CD4-positive, alpha-beta T cell treated with Interleukin-1 beta for 1 hour (primary cell): ENCODE measurements at regions not wholly inside any gene's neighbourhood (a gene's known extent, or its start where the extent isn't known, plus 50 kb on each side); places are given as distances from the start of the nearest gene placed in this dataset.

Experiments
- DNase-seq, 2 donors: peaks; one replicate each; pipeline ENCODE4 v3.0.0-alpha.2; 2020 to 2022

DNA sequence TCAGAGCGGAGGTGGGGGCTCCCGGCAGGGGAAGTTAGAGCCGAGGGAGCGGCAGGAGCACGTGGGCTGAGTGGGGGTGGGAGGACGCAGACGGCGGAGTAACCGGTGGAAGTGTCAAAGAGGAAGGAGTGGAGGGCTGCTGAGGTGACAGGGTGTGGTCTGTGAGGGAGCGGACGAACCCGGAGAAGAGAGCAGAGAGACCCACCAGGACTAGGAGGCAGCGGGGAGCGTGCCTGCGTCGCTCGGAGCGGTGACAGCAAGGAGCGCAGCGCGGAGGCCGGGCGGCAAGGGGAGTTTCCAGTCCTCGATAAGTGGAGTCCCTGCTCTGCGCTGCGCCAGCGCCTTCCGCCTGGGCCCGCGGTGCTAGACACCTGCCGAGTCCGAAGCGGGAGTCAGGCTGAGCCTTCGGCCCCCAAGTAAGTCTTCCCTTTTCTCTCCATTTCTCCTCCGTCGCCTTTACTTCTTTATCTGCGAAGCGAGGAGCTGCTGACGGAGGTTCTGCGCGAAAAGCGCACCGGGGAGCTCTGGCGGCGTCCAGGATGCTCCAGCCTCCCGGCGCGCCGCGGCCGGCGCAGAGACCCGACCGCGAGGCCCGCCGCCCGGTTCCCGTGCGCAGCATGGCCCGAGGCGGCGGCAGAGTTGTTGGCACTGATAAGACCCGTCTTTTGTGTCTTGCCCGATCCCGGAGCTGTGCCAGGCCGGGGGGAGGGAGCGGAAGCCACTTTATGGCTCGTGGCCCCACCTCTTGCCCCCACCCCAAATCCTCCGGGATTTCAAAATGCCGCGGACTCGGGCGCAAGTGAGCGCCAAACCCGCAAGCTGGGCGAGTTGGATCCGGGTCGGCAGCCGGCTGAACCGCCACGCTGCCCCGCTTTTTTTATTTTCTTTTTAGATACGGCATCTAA lies 533.0 kb upstream of the SEMA6D start:
- no peak for DNase-seq

DNA sequence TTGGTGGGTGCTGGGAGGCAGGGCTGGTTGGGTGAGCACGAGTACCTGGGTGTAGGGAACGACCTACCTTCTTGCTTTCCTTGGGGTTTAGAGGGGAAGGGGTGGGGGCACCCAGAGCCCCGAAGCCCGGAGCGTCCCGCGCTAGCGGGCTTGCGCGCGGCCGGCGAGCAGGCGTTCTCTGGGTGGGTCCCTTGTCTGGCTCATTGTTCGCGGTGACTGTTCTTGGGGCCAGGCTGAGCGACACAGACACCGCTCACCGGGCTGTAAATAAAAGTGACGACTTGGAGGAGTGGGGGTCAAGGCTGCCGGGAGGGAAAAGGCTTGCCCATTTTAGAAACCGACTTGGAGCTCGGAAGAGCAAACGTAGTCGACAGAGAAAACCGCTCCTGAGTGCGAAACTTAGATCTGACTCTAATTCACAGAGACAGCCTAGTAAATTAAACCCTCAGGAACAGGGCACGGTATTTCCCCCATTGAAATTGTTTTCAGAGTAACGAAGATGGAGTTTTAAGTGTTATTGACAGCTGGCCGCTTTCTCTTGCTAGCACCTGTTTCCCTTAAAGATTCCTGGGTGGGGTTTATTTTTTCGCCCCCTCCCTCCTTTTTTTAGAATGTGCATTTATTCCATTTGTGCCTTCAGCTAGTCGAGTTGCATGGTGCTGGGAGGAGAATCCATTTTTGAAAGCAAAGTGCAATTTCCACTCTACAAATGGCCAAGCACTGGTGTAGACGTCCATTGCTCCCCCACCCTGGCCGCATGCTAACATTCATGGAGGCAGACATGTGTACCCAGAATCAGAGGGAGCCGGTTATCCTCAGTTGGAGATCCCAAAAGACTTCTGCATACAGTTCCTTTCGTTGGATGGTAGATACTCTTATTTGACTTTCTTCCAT lies 532.1 kb upstream of the SEMA6D start:
- no peak for DNase-seq

DNA sequence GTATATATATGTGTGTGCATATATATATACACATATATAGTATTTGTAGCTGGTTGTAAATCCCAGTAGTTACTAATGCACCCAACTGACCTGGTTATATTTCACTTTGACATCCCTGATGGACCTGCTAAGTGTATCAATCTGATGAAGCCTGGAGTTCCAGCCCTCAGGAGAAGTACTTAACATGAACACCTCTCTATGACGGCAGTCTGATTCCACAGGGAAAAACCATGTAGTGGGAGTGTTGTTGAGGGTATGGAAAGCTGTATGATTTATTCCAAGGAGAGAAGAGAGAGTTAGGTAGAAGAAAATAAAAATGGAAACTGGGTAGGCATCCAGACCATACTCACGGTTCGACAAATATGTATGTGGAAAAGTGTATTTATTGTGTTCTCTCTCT lies 531.2 kb upstream of the SEMA6D start:
- DNase-seq: no peak

DNA sequence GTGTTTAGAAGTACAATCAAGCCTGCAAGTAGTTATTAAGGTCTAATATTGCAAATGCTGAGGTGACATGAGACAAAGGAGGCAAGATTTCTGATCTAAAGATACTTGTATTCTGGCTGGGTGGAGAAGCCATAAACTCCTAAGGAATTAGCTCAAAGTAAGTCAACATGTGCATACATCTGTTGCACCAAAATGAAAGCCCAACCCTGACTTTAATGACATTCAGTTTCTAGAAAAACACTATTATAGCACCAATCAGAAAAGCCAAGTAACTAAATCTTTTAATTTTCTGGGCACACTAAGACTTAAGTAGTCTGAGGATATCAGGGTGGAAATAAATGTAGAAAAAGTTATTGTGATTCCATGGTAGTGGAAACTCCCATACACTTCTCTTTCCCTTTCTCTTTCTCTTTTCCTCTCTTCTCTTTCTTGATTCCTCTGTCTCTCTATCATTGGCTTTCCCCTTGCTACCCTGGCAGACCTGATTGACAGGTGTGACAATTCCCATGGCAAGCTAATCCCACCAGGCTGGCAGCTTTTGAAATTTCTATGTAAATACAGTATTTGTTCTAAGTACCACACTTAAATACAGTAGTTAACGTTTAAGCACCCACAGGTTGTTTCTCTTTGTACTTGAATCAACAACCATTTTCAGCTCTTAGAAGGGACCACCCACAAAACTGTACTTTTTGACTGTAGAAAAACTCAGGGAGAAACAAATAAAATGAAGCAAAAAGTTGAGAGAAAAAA lies 528.4 kb upstream of the SEMA6D start:
- DNase-seq: no peak

GRCh38 chr15:47194718-47195117 lies 522.6 kb upstream of the SEMA6D start:
- DNase-seq: no peak

DNA sequence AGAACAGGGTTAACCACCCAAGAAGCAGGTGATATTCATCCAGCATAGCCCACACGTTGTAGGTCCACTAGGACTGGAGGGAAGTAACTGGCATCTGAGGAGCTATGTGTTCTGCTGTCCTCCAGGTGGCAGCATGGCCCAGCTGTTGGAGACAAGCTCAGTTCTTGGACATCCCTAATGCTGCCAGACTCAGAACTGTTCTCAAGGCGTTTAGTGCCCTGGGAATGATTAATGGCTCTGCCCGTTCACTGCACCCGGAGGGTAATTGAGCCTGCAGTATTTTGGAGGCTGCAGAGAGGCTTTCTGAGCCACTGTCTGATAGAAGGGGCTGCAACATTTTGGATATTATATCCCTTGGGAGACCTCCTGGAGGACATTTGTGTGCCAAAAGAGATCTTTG lies 521.3 kb upstream of the SEMA6D start:
- peak; percentile 30 to 39 for DNase-seq

GRCh38 chr15:47203993-47204392 lies 513.3 kb upstream of the SEMA6D start:
- no peak for DNase-seq

- no peak for DNase-seq
Measured at GRCh38 chr15:47206358-47206978, 510.8 kb upstream of the SEMA6D start.

GRCh38 chr15:47209591-47209990 lies 507.7 kb upstream of the SEMA6D start:
- DNase-seq: no peak

DNA sequence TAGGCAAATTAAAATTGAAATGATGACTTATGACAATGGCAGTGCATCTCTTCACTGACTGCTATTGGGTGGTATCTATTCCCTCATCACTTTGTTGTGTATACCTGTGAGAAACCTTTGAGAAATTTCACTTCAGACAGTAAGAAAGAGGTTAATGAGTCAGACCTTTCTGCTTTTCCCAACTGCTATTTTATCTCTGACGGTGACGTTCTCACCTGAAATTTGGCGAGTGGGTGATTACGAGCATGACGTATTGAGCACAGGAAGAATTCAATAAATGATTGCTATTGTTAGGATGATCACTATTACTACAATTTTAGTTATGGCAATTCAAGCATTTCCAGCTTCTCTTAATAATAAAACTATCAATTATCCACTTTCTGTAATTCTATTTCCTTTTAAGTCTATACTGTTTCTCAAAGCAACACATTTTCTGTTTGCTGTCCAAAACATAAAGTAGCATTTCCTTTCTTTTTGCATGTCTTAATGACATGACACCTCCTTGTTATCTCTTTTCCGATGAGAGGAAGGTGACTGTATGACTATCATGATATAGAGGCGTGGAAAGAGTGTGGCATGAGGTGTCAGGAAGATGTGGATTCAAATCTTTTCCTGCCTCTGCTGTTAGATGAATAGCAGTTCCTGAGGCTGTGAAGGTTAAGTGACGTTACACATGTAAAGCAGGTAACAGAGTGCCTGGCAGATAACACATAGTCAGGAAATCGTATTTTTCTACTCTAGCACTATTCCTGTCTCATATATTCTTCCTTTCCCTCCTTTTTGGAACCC lies 504.9 kb upstream of the SEMA6D start:
- no peak for DNase-seq

GRCh38 chr15:47213883-47214282 lies 503.4 kb upstream of the SEMA6D start:
- no peak for DNase-seq

DNA sequence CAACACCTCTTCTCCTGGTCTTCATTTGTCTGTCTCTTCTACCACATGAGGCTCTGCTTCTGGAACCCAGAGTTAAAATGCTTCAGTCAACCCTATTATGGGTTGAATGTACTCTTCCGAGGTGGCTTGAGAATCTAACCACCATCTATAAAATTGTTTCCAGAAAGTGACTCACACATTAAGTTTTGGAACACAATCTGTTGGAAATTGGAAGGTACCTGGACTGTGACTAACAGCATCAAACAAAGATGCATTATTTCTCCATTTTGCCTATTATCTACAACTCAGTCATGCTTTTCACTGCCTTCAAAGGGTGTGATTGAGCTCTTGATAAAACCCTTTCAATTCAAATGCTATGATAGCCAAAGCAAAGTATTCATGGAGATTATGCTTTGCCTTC lies 499.0 kb upstream of the SEMA6D start:
- DNase-seq: no peak

DNA sequence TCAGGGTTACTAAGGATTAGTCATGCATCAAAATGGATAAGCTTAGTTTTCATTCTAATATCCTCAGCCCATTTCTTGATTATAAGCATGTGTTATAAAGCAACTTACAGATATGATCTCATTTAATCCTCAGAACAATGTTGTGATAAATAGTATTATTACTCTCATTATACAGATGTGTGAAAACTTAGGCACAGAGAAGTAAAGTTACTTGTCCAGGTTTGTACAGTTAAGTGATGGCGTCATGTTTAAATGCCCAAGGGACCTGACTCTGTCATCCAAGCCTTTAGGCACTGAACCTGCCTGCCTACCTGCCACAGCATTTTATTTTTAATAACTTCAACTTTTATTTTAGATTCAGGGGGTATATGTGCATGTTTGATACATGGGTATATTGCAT lies 472.9 kb upstream of the SEMA6D start:
- DNase-seq: no peak

DNA sequence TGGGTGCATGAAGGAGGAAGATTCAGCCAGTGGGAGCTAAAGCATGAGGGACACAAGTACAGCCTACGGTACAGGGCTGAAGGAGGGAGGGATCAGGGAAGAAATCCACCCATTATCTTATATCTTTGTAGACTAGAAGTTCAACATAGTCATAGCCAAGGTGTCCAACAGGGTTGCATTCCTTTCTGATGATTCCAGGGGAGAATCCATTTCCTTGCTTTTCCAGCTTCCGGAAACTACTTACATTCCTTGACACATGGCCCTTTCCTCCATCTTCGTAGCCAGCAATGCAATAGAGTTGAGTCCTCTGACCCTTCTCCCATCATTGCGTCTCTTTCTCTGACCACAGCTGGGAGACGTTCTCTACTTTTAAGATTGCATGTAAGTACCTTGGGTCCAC lies 471.0 kb upstream of the SEMA6D start:
- no peak for DNase-seq

GRCh38 chr15:47258521-47258920 lies 458.8 kb upstream of the SEMA6D start:
- no peak for DNase-seq

DNA sequence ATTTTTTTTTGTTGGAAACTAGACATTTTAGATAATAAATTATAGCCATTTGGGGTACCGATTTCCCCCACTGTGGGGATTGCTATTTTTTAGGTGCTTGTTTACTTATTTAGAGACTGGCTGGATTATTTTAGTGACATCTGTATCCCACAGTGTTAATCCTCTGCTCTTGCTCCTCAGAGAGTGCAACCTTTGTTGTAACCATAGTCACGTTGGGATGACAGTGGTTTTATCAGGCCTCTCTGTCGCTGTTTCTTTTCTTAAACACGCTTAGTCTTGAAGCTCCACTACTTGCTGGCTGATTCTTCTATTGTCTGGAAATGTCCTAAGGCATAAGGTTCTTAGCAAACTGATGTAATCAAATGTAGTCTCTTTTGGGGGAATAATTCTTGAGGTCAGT lies 451.6 kb upstream of the SEMA6D start:
- no peak for DNase-seq

DNA sequence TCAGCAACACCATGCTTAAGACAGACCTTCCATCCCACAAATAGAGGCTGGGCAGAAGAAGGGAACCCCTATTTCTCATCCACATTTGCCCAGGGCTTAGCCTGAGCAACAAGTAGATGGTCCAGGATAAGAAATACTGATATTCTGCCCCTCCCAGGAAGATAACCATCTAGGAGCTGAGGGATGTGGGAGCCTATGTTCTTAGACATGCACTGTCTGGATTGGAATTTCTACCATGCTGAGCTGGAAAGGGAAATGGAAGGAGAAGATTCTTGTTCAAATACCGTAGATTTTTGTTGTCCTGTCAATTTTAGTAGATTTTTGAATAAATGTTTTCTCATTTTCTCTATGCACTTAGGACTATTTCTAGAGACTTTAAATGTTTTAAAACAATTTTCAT lies 450.7 kb upstream of the SEMA6D start:
- no peak for DNase-seq

DNA sequence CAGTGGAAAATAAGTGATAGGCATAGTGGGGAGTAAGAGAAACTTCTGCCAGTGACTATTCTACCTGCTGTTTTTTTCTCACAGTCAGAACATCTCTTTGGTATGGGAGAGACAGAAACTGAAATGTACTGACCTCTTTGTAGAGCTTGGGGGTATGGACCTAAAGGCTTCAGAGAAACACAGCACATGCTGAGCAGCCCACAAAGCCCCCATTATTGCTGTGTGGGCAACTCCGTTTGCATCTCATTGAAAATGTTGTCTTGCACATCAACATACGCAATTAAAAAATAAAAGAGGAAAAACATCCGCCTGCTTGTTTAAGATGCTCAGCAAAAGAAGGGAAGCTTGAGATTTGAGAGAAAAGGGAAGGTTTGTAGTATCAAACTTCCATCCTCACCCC lies 443.4 kb upstream of the SEMA6D start:
- DNase-seq: no peak

- no peak for DNase-seq
Measured at GRCh38 chr15:47283246-47283645, 434.1 kb upstream of the SEMA6D start.

DNA sequence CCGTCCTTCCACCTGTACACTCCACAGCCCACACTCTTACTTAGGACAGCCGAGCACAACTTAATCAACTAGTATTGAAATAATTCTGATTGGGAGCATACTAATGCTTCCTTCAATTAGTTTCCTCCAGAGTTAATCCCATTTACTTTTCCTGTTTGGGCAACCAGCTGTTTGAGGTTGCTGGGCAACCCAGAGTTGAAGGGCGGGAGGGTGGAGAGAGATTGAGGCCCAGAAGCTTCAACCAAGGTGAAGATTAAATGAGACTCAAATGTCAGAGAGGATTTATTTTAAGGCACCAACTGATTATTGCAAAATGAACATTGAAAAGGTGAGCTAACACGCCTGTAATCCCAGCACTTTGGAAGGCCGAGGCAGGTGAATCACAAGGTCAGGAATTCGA lies 428.5 kb upstream of the SEMA6D start:
- DNase-seq: no peak

GRCh38 chr15:47289656-47290055 lies 427.6 kb upstream of the SEMA6D start:
- no peak for DNase-seq

GRCh38 chr15:47291767-47292166 lies 425.5 kb upstream of the SEMA6D start:
- no peak for DNase-seq
